Kidney epithelial cell (primary cell): ENCODE measurements at regions not wholly inside any gene's neighbourhood (a gene's known extent, or its start where the extent isn't known, plus 50 kb on each side); places are given as distances from the start of the nearest gene placed in this dataset.
A peak's percentile ranks its signal among the peaks of the same experiment; 100 is the strongest.

ENCODE experiments used
- DNase-seq: peaks from one replicate; pipeline ENCODE4 v3.0.0-alpha.2; 2010; ENCODE audit warnings: low read depth
- H3K27me3 ChIP-seq: 2 replicates; pipeline ENCODE4 v1.6.0; 2011; ENCODE audit warnings: low read length; ENCODE audit not compliant: control insufficient read depth, insufficient read depth
- H3K36me3 ChIP-seq: 2 replicates; pipeline ENCODE4 v1.5.1; 2011; ENCODE audit warnings: low read length; ENCODE audit not compliant: control insufficient read depth, insufficient read depth
- H3K4me3 ChIP-seq: 2 replicates; pipeline ENCODE4 v1.5.1; 2011; ENCODE audit warnings: low read depth, mild to moderate bottlenecking, control low read depth, low read length
- CTCF ChIP-seq: IDR thresholded peaks from 2 replicates; pipeline ENCODE4 v1.5.1; 2011; ENCODE audit warnings: mild to moderate bottlenecking, moderate library complexity, low read length, control low read depth, inconsistent platforms; ENCODE audit not compliant: insufficient read depth, poor library complexity, severe bottlenecking

- Histone ChIP-seq H3K4me3 (no peak overlapping the region), H3K27me3 (no peaks in the 10 kb centered on the region), H3K36me3 (no peaks in the 10 kb centered on the region)
- TF ChIP-seq CTCF: no peak
- DNase-seq: no peak
These were observed 482.4 kb downstream of the NAF1 start for GRCh38 chr4:162684371-162684700.

GRCh38 chr4:162683659-162684370 is 482.9 kb downstream of the NAF1 start:
- no peaks in the 10 kb centered on the region for H3K27me3 ChIP-seq
- DNase-seq: peak; percentile 47
- H3K36me3 ChIP-seq: no peaks in the 10 kb centered on the region
- no peak for TF ChIP-seq CTCF
- no peak overlapping the region for H3K4me3 ChIP-seq

- Histone ChIP-seq H3K4me3 (no peak overlapping the region), H3K27me3 (no peaks in the 10 kb centered on the region), H3K36me3 (no peaks in the 10 kb centered on the region)
- TF ChIP-seq CTCF: no peak
- peak; percentile 19 for DNase-seq
These were observed 484.0 kb downstream of the NAF1 start for GRCh38 chr4:162682651-162683050.

GRCh38 chr4:162681212-162681611 is 485.5 kb downstream of the NAF1 start:
- DNase-seq: no peak
- no peak overlapping the region for H3K4me3 ChIP-seq
- TF ChIP-seq CTCF: no peak
- H3K27me3 ChIP-seq: no peaks in the 10 kb centered on the region
- no peaks in the 10 kb centered on the region for H3K36me3 ChIP-seq

- H3K36me3 ChIP-seq: no peaks in the 10 kb centered on the region
- no peak overlapping the region for H3K4me3 ChIP-seq
- no peak for TF ChIP-seq CTCF
- H3K27me3 ChIP-seq: no peaks in the 10 kb centered on the region
- DNase-seq: no peak
These were observed 491.0 kb downstream of the NAF1 start for GRCh38 chr4:162675661-162676060.

GRCh38 chr4:162661913-162662312 is 498.1 kb upstream of the FSTL5 start:
- H3K4me3 ChIP-seq: no peak overlapping the region
- DNase-seq: no peak
- no peaks in the 10 kb centered on the region for H3K27me3 ChIP-seq
- no peaks in the 10 kb centered on the region for H3K36me3 ChIP-seq
- TF ChIP-seq CTCF: no peak
